ENCODE measurements at regions not wholly inside any gene's neighbourhood (a gene's known extent, or its start where the extent isn't known, plus 50 kb on each side); places are given as distances from the start of the nearest gene placed in this dataset.

DNA sequence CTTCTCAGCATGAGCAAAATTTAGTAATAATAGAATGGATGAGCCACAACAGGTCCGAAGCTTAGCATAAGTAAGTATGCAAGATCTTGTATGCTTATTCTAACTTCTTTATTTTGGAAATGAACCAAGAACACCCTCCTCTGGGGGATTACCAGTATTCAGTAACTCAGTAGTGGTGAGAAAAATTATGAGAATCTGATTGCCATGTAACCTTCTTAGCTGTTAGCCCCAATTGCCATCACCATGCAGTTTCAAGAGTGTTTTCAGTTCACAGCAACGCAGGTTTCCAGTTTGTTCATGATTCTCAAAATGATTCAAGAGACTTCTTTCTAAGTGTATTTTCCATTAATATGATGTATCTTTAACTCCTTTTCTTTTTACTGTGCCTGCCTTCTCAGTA lies 1507.6 kb upstream of the SEL1L start:
- TF ChIP-seq, protein P1, sequence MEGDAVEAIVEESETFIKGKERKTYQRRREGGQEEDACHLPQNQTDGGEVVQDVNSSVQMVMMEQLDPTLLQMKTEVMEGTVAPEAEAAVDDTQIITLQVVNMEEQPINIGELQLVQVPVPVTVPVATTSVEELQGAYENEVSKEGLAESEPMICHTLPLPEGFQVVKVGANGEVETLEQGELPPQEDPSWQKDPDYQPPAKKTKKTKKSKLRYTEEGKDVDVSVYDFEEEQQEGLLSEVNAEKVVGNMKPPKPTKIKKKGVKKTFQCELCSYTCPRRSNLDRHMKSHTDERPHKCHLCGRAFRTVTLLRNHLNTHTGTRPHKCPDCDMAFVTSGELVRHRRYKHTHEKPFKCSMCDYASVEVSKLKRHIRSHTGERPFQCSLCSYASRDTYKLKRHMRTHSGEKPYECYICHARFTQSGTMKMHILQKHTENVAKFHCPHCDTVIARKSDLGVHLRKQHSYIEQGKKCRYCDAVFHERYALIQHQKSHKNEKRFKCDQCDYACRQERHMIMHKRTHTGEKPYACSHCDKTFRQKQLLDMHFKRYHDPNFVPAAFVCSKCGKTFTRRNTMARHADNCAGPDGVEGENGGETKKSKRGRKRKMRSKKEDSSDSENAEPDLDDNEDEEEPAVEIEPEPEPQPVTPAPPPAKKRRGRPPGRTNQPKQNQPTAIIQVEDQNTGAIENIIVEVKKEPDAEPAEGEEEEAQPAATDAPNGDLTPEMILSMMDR (IDR thresholded peaks at IDR 0.05; ENCODE audit: low read length): no peak
- no peak for TF ChIP-seq EZH2 (IDR thresholded peaks at IDR 0.05; ENCODE audit: borderline replicate concordance, low read length)
